GM18861 (cell line): ENCODE measurements at regions not wholly inside any gene's neighbourhood (a gene's known extent, or its start where the extent isn't known, plus 50 kb on each side); places are given as distances from the start of the nearest gene placed in this dataset.

Source experiments
- ATAC-seq: cut with Tn5 transposase; IDR thresholded peaks from one replicate; pipeline ENCODE4 v1.9.1; 2021; ENCODE audit not compliant: unreplicated experiment

DNA sequence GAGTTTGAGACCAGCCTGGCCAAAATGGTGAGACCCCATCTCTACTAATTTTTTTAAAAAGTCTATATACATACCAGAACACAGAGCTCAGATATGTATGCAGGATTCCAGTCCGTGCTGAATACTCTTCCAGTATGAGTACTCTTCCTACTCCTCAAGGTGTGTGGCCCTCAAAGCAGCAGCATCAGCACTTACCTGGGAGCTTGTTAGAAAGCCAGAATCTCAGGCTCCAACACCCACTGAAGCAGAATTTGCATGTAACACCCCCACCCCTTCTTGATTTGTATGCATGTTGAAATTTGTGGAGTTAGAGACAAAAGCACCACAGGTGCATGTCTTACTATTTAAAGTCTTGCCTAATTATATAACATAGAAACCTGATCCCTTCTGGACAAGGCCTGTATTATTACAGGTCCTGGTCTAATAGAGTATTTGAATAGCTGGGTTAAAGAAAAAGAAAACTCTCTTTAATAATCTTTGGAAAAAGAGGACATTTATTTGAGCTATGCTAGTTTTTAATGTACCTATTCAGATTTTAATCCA, 50.3 kb upstream of the NFE2L2 start:
- ATAC-seq: no peak

DNA sequence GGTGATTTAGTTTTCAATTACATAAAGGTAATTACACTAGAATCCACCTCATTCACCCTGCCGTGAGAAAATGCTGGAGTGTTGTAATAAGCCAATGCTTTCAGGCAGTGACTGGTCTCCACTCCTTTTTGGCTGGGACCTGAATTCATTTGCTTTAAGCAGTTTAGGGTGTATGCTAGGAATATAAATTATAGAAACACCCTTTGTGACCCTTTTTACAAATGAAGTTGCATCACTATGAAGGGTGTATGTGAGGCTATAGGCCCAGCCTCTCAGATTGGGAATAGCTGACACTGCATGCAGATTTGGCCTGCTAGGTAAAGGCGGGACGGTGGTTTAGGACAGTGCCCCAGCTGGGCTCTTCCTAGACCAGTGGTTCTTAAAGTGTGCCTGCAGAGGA, 50.8 kb upstream of the NFE2L2 start:
- no peak for ATAC-seq

DNA sequence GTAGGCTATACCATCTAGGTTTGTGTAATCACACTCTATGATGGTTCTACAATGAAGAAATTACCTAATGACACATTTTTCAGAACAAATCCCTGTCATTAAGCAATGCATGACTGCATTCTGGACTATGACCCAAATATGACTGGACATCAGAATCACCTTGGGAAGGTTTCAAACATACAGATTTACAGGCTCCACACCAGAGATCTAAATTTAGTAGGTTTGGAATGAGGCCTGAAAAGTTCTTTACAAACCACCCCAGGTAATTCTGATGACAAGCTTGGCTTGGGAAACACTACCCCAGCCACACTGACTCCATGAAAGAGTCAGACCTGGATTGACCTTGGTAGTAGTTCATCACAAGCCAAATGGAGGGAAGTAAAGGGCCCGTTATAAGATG, 52.2 kb upstream of the NFE2L2 start:
- ATAC-seq: no peak

DNA sequence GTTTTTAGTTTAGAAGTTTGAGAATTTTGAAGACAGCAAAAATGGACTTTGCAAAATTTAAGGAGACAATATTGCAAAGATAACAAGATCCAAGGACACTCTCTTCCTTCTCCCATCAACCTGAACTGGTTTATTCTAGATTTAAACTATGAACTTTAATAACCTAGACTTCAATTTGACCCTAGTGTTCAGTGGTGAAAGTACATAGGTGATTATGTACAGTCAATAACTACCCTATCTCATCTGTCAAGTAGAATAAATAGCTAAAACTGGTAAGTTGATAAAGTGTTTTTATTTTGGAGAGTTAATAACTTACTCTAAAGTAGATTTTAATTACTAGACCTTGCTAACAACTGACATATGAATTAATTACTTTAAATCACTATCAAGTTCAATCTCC, 52.9 kb upstream of the NFE2L2 start:
- no peak for ATAC-seq

DNA sequence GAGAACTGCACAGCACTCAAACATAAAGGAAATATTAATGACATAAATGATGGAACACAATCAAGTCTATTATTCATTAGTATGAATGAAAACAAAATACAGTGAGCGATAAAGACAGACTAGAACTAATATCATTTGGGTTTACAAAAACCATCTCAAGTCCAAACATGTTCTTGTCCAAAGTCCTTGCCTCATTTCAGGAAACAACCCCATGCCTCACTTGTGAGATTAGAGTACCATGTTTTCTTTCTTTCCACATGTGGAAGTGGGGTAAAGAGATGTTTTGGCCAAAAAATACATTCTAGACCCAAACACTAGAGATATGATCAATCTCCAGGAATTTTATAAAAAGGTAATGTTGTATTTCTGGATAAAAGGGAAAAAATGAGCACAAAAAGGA, 53.3 kb upstream of the NFE2L2 start:
- ATAC-seq: no peak

DNA sequence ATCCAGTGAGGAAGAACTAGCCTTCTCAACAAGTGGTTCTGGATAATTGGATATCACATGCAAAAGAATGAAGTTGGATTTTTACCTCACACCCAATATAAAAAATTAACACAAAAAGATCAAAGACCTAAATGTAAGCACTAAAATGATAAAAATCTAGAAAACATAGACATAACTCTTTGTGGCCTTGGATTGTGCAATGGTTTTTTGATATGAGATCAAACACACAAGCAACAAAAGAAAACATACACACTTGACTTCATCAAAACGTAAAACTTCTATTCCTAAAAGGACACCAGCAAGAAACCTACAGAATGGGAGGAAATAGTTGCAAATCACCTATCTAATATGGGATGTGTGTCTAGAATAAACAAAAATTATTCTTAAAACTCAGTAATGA, 54.1 kb upstream of the NFE2L2 start:
- ATAC-seq: no peak

DNA sequence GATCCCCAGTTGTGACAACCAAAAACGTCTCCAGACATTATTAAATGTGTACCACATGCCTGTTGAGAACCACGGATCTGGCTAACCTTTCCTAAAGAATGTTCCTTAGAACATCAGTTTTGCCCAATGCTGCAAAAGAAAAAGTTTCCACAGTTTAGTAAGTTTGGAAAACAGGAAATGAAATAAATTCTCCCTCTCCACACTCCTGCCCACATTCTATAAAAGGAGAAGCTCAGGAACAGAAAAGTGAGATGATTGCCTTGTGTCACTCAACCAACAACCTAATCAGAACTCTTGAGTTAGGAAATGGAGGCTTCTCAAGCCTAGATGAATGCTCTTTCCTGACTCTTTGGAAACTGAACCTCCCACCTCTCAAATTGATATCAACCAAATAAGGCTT, 56.1 kb upstream of the NFE2L2 start:
- ATAC-seq: no peak

DNA sequence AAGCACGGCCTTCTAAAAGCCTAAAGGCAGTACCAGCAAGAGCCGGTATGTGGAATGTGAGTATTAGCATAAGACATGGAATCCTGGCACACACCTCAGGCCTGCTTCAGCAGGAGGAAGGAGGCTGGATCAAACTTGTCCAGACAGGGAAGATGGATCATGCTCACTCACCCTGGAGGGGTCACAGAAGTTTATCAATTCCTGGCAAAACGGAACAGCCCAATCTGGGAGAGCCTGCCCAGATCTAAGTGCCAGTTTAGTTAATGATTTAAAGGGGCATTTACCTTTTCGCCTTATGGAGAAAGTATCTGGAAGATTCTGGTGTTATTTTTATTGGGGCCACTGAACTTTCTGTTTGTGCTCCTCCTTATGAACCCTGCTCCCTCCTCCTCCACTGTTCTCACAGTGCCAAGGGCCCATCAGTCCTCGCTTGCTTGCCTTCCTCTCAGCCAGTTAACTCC, 58.3 kb upstream of the NFE2L2 start:
- ATAC-seq: no peak

DNA sequence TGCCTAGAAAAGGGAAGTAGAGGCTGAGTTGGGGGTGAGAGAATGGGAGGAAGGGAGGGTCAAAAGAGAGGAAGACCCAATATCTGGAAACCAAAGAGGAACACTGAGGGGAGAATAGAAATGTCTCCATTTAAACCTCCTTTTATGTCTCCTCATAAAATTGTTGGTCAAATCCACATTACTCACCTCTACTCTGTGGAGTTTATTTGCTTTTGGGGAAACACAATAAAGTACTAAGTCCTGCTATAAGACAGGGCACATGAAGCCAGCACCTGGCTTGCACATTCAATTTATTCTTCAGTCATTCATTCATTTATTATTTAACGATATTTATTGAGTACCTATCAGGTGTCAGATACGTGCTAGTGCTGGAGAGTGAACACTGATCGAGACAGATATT, 60.3 kb upstream of the NFE2L2 start:
- no peak for ATAC-seq

DNA sequence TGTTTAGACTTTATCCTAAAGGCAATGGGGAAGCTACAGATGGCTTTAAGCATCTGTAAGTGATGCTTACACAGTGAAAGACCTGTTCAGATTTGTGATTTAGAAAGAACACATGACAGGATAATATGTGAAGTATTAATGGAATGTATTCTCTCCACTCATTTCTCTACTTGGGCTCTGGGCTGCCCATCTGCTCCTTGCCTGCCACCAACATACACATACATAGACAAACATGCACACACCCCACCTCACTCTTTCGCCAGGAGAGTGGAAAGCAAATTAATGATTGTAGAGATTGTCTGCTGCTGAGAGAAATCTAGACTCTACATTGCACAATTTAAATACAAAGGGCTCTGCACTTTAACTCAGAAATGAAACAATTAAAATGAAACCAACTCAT, 61.0 kb upstream of the NFE2L2 start:
- peak; percentile 84 for ATAC-seq

DNA sequence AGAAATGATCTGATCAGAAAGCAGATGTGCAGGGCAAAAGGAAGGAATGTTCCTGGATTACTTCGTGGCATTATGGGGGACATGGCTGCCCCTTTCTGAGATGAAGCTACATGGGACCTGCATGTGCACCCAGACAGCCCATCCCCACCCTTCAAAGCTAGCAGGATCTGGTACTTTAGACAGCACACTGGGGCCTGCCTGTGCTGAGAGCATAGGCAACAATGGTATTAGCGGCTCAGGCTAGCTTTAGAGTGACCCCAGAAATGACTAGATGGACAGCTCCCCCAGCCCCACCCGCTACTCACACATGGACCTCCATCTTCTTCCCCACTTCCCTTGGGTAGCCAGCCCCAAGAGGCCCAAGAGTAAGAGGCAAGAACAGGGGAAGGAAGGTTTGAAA, 61.5 kb upstream of the NFE2L2 start:
- ATAC-seq: no peak

DNA sequence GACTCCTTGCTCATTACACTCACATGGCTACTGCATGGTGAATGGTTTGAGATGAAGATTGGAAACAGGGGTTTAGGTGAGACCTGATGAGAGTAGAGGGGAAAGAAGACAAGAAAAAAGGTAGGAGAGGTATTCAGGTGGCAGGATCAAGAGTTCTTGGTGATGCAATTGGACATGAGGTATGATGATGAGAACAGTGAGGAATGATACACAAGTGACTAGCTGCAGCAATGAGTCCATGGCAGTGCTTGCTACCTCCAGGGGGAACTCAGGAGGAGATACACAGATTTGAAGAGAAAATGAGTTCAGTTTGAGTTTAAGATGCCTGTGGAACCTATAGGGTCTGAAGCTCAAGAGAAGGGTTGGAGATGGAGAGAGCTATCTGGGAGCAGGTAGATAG, 62.1 kb upstream of the NFE2L2 start:
- no peak for ATAC-seq

DNA sequence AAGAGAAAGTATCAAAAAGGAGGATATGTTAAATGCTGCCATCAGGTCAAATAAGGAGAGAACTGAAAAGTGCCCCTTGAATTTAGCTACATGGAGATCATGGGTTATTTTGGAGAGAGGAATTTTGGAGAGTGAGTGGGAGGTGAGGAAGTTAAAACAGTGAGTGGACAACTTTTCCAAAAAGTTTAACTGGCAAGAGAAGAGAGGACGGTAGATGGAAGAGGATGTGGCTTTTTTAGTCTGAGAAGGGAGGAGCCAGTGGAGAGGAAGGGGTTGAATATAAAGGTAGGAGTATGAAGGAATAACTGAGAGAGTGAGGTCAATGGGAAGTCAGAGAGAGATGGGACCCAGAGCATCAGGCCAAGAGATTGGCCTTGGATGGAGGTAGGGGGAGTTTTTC, 62.5 kb upstream of the NFE2L2 start:
- no peak for ATAC-seq

DNA sequence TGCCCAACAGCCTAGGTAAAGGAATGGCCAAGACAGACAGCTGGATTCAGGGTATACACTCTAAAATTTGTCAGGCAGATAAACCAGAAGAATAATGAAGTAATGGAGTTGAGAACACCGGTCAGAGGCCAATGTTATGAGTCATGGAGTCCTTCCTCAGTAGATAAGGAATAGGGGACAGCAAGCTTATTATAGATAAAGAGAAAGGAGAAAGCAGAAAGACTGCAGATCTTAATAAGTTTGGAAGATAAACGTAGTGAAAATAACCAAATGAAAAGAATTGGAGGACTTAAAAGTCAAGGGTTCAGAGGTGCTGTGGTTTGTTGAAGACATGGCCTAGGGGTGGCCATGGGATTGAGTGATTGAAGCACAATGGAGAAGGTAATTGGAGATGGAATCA, 63.5 kb upstream of the NFE2L2 start:
- ATAC-seq: no peak

DNA sequence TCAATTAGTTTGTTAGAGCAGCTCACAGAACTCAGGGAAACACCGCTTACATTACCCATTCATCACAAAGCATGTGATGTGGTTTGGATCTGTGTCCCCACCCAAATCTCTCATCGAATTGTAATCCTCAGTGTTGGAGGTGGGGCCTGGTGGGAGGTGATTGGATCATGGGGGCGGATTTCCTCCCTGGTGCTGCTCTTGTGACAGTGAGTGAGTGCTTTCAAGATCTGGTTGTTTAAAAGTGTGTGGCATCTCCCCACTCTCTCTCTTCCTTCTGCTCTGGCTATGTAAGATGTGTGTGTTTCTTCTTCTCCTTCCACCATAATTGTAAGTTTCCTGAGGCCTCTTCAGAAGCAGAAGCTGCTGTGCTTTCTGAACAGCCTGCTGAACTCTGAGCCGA, 63.5 kb upstream of the AGPS start:
- ATAC-seq: no peak

DNA sequence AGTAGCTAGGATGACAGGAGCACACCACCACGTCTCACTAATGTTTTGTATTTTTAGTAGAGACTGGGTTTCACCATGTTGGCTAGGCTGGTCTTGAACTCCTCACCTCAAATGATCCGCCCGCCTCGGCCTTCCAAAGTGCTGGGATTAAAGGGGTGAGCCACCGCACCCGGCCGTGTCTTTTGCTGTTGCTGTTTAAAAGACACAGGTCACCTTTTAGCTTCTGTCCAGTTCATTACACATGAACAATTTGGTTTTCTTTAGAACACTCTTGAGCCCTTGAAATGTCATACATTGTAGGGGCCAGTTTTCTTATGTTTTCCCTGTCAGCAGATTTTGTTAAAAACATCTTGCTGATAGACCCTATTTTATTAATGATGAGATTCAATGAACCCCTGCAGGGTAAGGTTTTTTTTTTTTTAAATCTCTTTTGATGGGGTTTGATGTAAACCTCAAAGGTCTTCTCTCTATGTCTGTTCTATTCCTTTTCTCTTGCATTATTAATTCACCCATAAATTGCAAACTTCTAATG, 61.0 kb upstream of the AGPS start:
- ATAC-seq: no peak

DNA sequence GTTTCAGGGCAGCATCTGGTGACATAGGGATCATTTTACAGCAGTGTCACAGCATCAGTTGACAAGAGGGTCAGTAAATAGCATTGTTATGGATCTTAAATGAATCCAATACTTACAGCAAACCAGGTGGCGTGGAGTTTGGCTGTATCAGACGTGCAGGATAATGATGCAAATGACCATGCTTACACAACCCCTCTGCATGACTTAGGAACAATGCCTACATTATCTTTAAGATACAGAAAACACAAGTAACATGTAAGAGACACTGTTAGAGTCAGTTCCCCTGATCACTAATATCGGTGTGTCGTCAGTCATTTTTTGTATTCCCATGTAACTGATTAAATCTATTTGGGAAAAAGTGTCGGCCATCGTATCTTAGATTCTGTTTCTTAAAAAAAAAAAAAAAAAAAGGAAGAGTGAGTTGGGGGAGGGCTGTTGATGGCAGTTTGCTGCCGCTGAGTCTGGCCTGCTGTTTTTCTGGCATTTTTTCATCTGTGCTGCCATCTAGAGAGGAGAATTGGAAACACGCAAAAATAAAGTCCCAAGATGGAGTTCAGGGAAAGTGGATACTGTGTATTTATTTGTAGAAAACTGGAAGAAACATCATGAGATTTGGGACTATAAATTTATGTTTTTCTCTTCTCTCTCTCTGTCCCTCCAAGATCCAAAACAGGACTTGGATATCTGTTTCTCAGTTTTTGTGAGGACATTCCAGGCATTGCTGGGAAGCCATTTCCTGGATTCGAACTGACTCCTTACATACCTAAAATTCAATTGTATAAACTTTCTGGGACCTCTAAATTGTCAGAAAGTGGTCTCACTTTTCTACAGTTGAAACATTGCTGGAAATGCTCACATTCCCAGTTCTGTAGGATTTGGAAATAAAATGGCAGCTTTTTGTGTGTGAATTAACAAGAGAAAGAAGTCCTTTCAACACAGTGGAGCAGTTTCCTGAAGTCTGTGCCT, 60.3 kb upstream of the AGPS start:
- peak; percentile 79 for ATAC-seq

DNA sequence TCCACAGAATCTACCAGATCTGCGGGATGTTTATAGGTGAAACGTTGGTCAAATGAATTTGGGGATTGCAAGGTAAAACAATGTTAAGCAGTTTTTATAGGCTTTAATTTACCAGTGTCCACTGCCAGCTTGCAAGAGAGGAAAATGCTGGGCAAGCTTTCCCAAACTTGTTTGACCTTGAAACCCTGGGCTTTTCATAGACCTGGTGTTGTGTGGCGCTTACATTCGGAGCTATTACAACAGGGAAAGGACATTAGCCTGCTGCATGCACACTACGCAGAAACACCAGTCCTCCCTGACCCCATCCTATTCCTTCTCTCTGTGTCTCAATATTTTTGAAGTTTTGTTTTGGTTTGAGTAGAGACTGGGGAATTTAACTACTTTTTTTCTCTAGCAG, 59.6 kb upstream of the AGPS start:
- no peak for ATAC-seq

DNA sequence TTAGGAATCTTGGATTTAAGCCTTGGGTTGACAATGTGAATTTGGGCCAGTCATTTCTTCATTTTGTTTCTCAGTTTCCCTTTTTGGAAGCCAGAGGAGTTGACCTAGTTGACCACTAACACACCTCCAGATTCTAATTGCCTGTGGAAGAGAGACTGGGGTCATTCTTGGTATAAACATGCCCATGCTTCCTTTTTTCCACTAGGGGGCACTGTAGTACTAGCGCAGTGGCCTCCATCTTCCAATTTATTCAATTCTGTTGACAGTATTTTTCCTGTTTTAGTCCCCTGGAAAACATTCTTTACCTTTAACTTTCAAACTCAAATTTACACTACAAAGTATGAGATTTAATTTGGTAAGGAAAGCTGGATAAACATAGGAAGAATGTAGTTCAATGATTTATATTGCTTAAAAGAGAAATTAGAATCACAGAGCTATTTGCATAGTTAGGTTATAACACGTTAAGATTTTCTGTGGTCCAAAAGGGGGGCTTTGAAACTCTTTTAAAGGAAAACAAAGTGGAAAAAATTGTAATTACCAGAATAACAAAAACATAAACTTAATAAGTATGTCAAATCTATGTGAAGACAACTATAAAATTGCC, 57.5 kb upstream of the AGPS start:
- ATAC-seq: peak; percentile 41

DNA sequence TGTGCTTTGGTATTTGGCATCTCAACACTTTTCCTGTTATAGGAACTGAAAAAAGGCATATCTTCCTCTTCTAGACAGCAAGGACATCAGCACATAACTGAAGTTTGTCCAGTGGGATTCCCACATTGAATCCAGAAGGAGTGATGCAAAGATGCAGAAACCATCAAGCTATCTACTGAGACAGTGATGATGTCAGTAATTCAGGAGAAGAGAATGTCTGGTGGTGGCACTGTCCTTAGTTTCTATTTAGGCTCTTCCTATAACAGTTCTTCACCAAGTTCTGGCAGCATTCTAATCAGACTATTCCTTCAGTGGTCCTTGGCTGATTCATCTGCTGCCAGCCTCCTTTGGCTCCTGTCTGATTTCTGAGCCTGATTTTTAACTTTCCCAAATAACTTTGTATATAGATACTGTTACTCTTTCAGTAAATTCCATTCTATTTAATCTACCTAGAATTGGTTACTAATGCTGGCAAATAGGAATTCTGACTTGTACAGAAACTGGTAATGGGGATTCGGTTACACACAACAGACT, 56.6 kb upstream of the AGPS start:
- no peak for ATAC-seq

DNA sequence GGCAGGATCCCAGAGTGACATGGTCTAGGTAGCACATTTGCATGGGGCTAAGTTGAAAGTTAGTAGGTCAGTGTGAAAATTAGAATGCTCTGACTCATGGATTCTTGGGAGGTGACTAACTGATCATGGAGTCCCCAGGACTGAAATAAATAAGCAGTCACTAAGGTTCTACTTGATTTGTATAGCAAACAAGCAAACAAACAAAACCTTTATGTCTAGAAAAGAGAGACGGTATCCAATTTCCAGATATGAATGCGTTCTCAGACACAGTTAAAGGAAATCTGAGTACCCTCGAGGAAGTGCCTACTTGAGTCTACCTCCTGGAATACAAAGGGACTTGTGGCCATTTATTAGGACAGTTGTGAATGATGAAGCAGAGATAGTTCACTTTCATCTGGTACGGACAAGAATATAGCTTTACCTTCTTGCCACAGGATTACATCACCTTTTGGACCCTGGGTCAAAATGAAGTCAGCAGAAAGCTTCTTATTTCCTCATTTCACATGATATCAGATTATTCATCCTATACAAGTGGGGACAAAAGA, 54.3 kb upstream of the AGPS start:
- ATAC-seq: no peak
